SK-N-SH treated with all-trans-retinoic acid at 6 μM for 48 hours (cell line): ENCODE measurements at regions not wholly inside any gene's neighbourhood (a gene's known extent, or its start where the extent isn't known, plus 50 kb on each side); places are given as distances from the start of the nearest gene placed in this dataset.

Experiments
- ATAC-seq: fragments of 200-7000 bp; cut with Tn5 transposase; 3 replicates; pipeline ENCODE4 v1.9.1; 2020; ENCODE audit warnings: mild to moderate bottlenecking, moderate library complexity
- ARNTL ChIP-seq: fragments of 450-650 bp; formaldehyde crosslinking; IDR thresholded peaks from 2 replicates; pipeline ENCODE4 v1.5.0; 2020; ENCODE audit warnings: low read depth, mild to moderate bottlenecking, moderate library complexity, borderline replicate concordance
- BACH2 ChIP-seq: fragments of 250-450 bp; sonication (Bioruptor Pico); IDR thresholded peaks from 2 replicates; pipeline ENCODE4 v1.9.0; 2021; ENCODE audit warnings: mild to moderate bottlenecking, borderline replicate concordance
- CREB5 ChIP-seq: fragments of 250-450 bp; sonication (Bioruptor Pico); IDR thresholded peaks from 2 replicates; pipeline ENCODE4 v1.5.1; 2020; ENCODE audit warnings: low read depth, mild to moderate bottlenecking, moderate library complexity
- CSDC2 ChIP-seq: fragments of 250-450 bp; sonication (Bioruptor Pico); IDR thresholded peaks from 2 replicates; pipeline ENCODE4 v1.5.0; 2020; ENCODE audit warnings: mild to moderate bottlenecking, moderate library complexity
- GLIS3 ChIP-seq: fragments of 250-450 bp; sonication (Bioruptor Pico); IDR thresholded peaks from 2 replicates; pipeline ENCODE4 v1.5.0; 2020; ENCODE audit warnings: mild to moderate bottlenecking, moderate library complexity
- ISL1 ChIP-seq: fragments of 250-450 bp; sonication (Bioruptor Pico); IDR thresholded peaks from 2 replicates; pipeline ENCODE4 v2.1.2; 2022; ENCODE audit warnings: mild to moderate bottlenecking, moderate library complexity
- OSR1 ChIP-seq: fragments of 250-450 bp; sonication (Bioruptor Pico); IDR thresholded peaks from 2 replicates; pipeline ENCODE4 v1.8.0; 2022; ENCODE audit warnings: moderate library complexity, mild to moderate bottlenecking, inconsistent platforms
- PATZ1 ChIP-seq: fragments of 250-450 bp; sonication (Bioruptor Pico); IDR thresholded peaks from 2 replicates; pipeline ENCODE4 v1.8.0; 2020; ENCODE audit warnings: mild to moderate bottlenecking, moderate library complexity, borderline replicate concordance
- RARB ChIP-seq: fragments of 250-450 bp; sonication (Bioruptor Pico); IDR thresholded peaks from 2 replicates; pipeline ENCODE4 v1.8.0; 2021; ENCODE audit warnings: mild to moderate bottlenecking, moderate library complexity
- SNAI2 ChIP-seq: fragments of 250-450 bp; sonication (Bioruptor Pico); IDR thresholded peaks from 2 replicates; pipeline ENCODE4 v1.5.0; 2020; ENCODE audit warnings: mild to moderate bottlenecking, moderate library complexity
- TCF4 ChIP-seq: fragments of 250-450 bp; sonication (Bioruptor Pico); IDR thresholded peaks from 2 replicates; pipeline ENCODE4 v1.8.0; 2021; ENCODE audit warnings: mild to moderate bottlenecking, moderate library complexity, borderline replicate concordance
- TOX ChIP-seq: fragments of 250-450 bp; sonication (Bioruptor Pico); IDR thresholded peaks from 2 replicates; pipeline ENCODE4 v1.8.0; 2021; ENCODE audit warnings: mild to moderate bottlenecking, moderate library complexity, borderline replicate concordance
- ZC3H10 ChIP-seq: fragments of 250-450 bp; sonication (Bioruptor Pico); IDR thresholded peaks from 2 replicates; pipeline ENCODE4 v1.5.1; 2021; ENCODE audit warnings: mild to moderate bottlenecking, moderate library complexity
- ZFP3 ChIP-seq: fragments of 250-450 bp; sonication (Bioruptor Pico); IDR thresholded peaks from 2 replicates; pipeline ENCODE4 v1.5.0; 2020; ENCODE audit warnings: mild to moderate bottlenecking, moderate library complexity
- ZNF565 ChIP-seq: fragments of 450-650 bp; formaldehyde crosslinking; conservative IDR thresholded peaks from 2 replicates; pipeline ENCODE4 v1.5.0; 2020; ENCODE audit warnings: low read depth, mild to moderate bottlenecking, moderate library complexity
- ZNF70 ChIP-seq: fragments of 450-650 bp; formaldehyde crosslinking; IDR thresholded peaks from 2 replicates; pipeline ENCODE4 v1.5.0; 2020; ENCODE audit warnings: mild to moderate bottlenecking, moderate library complexity
- ZNF8 ChIP-seq: fragments of 450-650 bp; formaldehyde crosslinking; IDR thresholded peaks from 2 replicates; pipeline ENCODE4 v1.5.0; 2020; ENCODE audit warnings: mild to moderate bottlenecking, moderate library complexity
- TF ChIP-seq, protein P1 (sequence below): fragments of 250-450 bp; sonication (Bioruptor Pico); IDR thresholded peaks from 2 replicates; pipeline ENCODE4 v1.5.0; 2020; ENCODE audit warnings: mild to moderate bottlenecking, moderate library complexity
- TF ChIP-seq, protein P2 (sequence below): fragments of 250-450 bp; sonication (Bioruptor Pico); IDR thresholded peaks from 2 replicates; pipeline ENCODE4 v1.8.0; 2021; ENCODE audit warnings: low read depth, mild to moderate bottlenecking, moderate library complexity, borderline replicate concordance
- TF ChIP-seq, protein P3 (sequence below): fragments of 250-450 bp; sonication (Bioruptor Pico); IDR thresholded peaks from 2 replicates; pipeline ENCODE4 v1.5.1; 2021; ENCODE audit warnings: mild to moderate bottlenecking, moderate library complexity

- TF ChIP-seq TOX (CRISPR knock-in tag) (no peak), OSR1 (no peak), TCF4 (no peak), SNAI2 (CRISPR knock-in tag) (no peak), CSDC2 (CRISPR knock-in tag) (no peak), ZFP3 (CRISPR knock-in tag) (no peak)
- no peak for ATAC-seq
These were observed 55.8 kb upstream of the OBI1 start for GRCh38 chr13:78714717-78715116.

- no peak for ATAC-seq
- TF ChIP-seq OSR1 = no peak
- TF ChIP-seq, protein P1, sequence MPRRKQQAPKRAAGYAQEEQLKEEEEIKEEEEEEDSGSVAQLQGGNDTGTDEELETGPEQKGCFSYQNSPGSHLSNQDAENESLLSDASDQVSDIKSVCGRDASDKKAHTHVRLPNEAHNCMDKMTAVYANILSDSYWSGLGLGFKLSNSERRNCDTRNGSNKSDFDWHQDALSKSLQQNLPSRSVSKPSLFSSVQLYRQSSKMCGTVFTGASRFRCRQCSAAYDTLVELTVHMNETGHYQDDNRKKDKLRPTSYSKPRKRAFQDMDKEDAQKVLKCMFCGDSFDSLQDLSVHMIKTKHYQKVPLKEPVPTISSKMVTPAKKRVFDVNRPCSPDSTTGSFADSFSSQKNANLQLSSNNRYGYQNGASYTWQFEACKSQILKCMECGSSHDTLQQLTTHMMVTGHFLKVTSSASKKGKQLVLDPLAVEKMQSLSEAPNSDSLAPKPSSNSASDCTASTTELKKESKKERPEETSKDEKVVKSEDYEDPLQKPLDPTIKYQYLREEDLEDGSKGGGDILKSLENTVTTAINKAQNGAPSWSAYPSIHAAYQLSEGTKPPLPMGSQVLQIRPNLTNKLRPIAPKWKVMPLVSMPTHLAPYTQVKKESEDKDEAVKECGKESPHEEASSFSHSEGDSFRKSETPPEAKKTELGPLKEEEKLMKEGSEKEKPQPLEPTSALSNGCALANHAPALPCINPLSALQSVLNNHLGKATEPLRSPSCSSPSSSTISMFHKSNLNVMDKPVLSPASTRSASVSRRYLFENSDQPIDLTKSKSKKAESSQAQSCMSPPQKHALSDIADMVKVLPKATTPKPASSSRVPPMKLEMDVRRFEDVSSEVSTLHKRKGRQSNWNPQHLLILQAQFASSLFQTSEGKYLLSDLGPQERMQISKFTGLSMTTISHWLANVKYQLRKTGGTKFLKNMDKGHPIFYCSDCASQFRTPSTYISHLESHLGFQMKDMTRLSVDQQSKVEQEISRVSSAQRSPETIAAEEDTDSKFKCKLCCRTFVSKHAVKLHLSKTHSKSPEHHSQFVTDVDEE (CRISPR knock-in tag) = no peak
- no peak for TF ChIP-seq TOX (CRISPR knock-in tag)
- TF ChIP-seq ZNF565 (CRISPR knock-in tag) = no peak
- TF ChIP-seq ZNF70 (CRISPR knock-in tag) = no peak
- no peak for TF ChIP-seq RARB
- TF ChIP-seq ZC3H10 (CRISPR knock-in tag) = no peak
- TF ChIP-seq GLIS3 (CRISPR knock-in tag) = no peak
- TF ChIP-seq ZNF8 (CRISPR knock-in tag) = no peak
- no peak for TF ChIP-seq BACH2 (CRISPR knock-in tag)
- TF ChIP-seq, protein P2, sequence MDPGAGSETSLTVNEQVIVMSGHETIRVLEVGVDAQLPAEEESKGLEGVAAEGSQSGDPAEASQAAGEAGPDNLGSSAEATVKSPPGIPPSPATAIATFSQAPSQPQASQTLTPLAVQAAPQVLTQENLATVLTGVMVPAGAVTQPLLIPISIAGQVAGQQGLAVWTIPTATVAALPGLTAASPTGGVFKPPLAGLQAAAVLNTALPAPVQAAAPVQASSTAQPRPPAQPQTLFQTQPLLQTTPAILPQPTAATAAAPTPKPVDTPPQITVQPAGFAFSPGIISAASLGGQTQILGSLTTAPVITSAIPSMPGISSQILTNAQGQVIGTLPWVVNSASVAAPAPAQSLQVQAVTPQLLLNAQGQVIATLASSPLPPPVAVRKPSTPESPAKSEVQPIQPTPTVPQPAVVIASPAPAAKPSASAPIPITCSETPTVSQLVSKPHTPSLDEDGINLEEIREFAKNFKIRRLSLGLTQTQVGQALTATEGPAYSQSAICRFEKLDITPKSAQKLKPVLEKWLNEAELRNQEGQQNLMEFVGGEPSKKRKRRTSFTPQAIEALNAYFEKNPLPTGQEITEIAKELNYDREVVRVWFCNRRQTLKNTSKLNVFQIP (CRISPR knock-in tag) = no peak
- TF ChIP-seq SNAI2 (CRISPR knock-in tag) = no peak
- no peak for TF ChIP-seq TCF4
- no peak for TF ChIP-seq ARNTL (CRISPR knock-in tag)
- TF ChIP-seq ZFP3 (CRISPR knock-in tag) = no peak
- TF ChIP-seq CREB5 (CRISPR knock-in tag) = no peak
- TF ChIP-seq, protein P3, sequence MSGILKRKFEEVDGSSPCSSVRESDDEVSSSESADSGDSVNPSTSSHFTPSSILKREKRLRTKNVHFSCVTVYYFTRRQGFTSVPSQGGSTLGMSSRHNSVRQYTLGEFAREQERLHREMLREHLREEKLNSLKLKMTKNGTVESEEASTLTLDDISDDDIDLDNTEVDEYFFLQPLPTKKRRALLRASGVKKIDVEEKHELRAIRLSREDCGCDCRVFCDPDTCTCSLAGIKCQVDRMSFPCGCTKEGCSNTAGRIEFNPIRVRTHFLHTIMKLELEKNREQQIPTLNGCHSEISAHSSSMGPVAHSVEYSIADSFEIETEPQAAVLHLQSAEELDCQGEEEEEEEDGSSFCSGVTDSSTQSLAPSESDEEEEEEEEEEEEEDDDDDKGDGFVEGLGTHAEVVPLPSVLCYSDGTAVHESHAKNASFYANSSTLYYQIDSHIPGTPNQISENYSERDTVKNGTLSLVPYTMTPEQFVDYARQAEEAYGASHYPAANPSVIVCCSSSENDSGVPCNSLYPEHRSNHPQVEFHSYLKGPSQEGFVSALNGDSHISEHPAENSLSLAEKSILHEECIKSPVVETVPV (CRISPR knock-in tag) = no peak
- TF ChIP-seq PATZ1 = no peak
- TF ChIP-seq ISL1 (CRISPR knock-in tag) = no peak
These were observed 53.9 kb upstream of the OBI1 start for GRCh38 chr13:78712831-78713230.

DNA sequence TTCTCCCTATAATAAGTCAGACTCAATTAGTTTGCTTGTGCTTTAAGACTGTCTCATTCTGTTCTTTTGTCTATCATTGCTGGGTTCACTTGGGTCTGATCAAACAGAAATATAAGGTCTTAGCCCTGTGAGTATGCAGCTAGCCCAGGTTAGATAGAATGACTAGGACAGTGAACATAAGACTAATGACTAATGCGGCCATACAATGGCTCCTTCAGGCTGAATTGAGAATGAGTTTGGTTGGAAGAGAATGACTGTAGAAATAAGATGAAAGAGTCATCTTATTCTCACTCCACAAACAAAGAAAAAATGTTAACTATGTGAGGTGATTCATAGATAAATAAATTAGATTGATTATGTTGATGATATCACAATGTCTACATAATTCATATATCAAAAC is 50.1 kb upstream of the OBI1 start:
- TF ChIP-seq ISL1 (CRISPR knock-in tag) (peak; percentile 13; the same call in 1 of the 2 replicates), PATZ1 (no peak), ARNTL (CRISPR knock-in tag) (no peak)
- no peak for ATAC-seq
